ENCODE measurements at regions not wholly inside any gene's neighbourhood (a gene's known extent, or its start where the extent isn't known, plus 50 kb on each side); places are given as distances from the start of the nearest gene placed in this dataset.

- Histone ChIP-seq H2BK15ac (ENCODE audit: low read depth, low read length) (no peak overlapping the region), H3K18ac (ENCODE audit: low read depth, low read length) (no peak overlapping the region), H4K8ac (ENCODE audit: low read depth in 2 of 2, low read length in 2 of 2) (no peak overlapping the region), H2BK20ac (ENCODE audit: low read depth, low read length) (no peak overlapping the region), H3K4me1 (ENCODE audit: control insufficient read depth, insufficient read depth, low read length) (no peaks in the 10 kb centered on the region), H4K91ac (ENCODE audit: insufficient read depth, low read depth, low read length) (no peak overlapping the region), H4K5ac (ENCODE audit: low read depth, low read length) (no peak overlapping the region), H3K56ac (ENCODE audit: extremely low read depth, insufficient read depth, low read length) (no peak overlapping the region), H3K4me3 (ENCODE audit: insufficient read depth, low read depth, low read length) (no peak overlapping the region), H3K14ac (replicated peaks; ENCODE audit: low read depth, low read length) (no peak overlapping the region), H3K4ac (ENCODE audit: low read depth, low read length) (no peak overlapping the region), H3K4me2 (ENCODE audit: low read depth, low read length) (no peak overlapping the region), H2BK5ac (ENCODE audit: low read depth, low read length, poor library complexity, severe bottlenecking) (no peak overlapping the region), H3K9me1 (ENCODE audit: insufficient read depth, low read length) (no peaks in the 10 kb centered on the region), H4K20me1 (ENCODE audit: insufficient read depth, low read length) (no peaks in the 10 kb centered on the region), H3K27me3 (ENCODE audit: control insufficient read depth, insufficient read depth, low read length) (no peaks in the 10 kb centered on the region), H2AFZ (replicated peaks; ENCODE audit: low read length, poor library complexity) (no peak overlapping the region), H2AK9ac (replicated peaks; ENCODE audit: low read depth, low read length, poor library complexity) (no peak overlapping the region), H3K9me3 (ENCODE audit: control insufficient read depth, insufficient read depth, low read length) (no peaks in the 10 kb centered on the region), H3K79me1 (ENCODE audit: low read depth in 1 of 2, low read length in 2 of 2) (no peaks in the 10 kb centered on the region), H2AK5ac (ENCODE audit: low read depth, low read length) (no peak overlapping the region), H3K23ac (ENCODE audit: low read depth, low read length) (no peak overlapping the region), H3K9ac (ENCODE audit: low read depth, low read length) (no peak overlapping the region), H2BK120ac (ENCODE audit: low read depth, low read length) (no peak overlapping the region), H3K36me3 (ENCODE audit: control insufficient read depth, insufficient read depth, low read length) (no peaks in the 10 kb centered on the region), H3K27ac (ENCODE audit: insufficient read depth, low read length) (no peak overlapping the region)
- TF ChIP-seq RFX5 (IDR thresholded peaks at IDR 0.05; ENCODE audit: low read depth, low read length) (no peak), CHD1 (IDR thresholded peaks at IDR 0.05; ENCODE audit: low read depth, low read length) (no peak), MAFK (IDR thresholded peaks at IDR 0.05; ENCODE audit: low read depth, low read length) (no peak), CEBPB (IDR thresholded peaks at IDR 0.05; ENCODE audit: low read depth, low read length) (no peak), POLR2A (IDR thresholded peaks at IDR 0.05; ENCODE audit: low read depth, low read length) (no peak), NFE2L2 (IDR thresholded peaks at IDR 0.05; ENCODE audit: low read depth, low read length) (no peak), USF2 (IDR thresholded peaks at IDR 0.05; ENCODE audit: low read depth, low read length) (no peak)
- WGBS, 2 experiments (ENCODE audit: extremely low coverage in 2 of 2, insufficient read length in 1 of 2), result 60% methylated on average over 1 of the region's 4 CpGs; no CpG with 5 or more reads in 1 of the 2 experiments
- POLR2A ChIA-PET (ENCODE audit: unreplicated experiment), result no interaction called here
- no peak for DNase-seq
- CTCF ChIA-PET, result no interaction called here
- in situ Hi-C loops (cut with MboI; ENCODE audit: low sequenced_read_pairs), result no loop called here
- dilution Hi-C loops (cut with HindIII; ENCODE audit: low sequenced_read_pairs, unreplicated experiment), result no loop called here
- intact Hi-C loops (cut with micrococcal nuclease), result no loop called here
- BruUV-seq (replicated peaks), result no TSS peak
- ATAC-seq (ENCODE audit: low read depth), result no peak
Measured at GRCh38 chr16:24423312-24423711, 116.1 kb upstream of the RBBP6 start.

Measured in IMR-90 (cell line).